H54 (cell line): ENCODE measurements at regions not wholly inside any gene's neighbourhood (a gene's known extent, or its start where the extent isn't known, plus 50 kb on each side); places are given as distances from the start of the nearest gene placed in this dataset.

Experiments
- DNase-seq: peaks from one replicate; pipeline ENCODE4 v3.0.0; 2011; ENCODE audit warnings: low spot score, mixed read lengths; ENCODE audit not compliant: insufficient read length
- FAIRE-seq: peaks from 3 replicates; lab custom pipeline; 2011; peaks lifted over from hg19 to GRCh38; lab: Jason Lieb, UNC
- POLR2A ChIP-seq: IDR thresholded peaks from 2 replicates; pipeline ENCODE4 v1.6.1; 2011; ENCODE audit warnings: low read depth, mild to moderate bottlenecking, low read length

- no peak for FAIRE-seq
- no peak for DNase-seq
- no peak for TF ChIP-seq POLR2A
Measured at GRCh38 chr5:17796142-17796541, 161.9 kb downstream of the TAF11L14 start.

GRCh38 chr5:17796757-17797396, 162.6 kb downstream of the TAF11L14 start:
- no peak for FAIRE-seq
- DNase-seq, result no peak
- no peak for TF ChIP-seq POLR2A

- TF ChIP-seq POLR2A, result no peak
- no peak for DNase-seq
- no peak for FAIRE-seq
Measured at GRCh38 chr5:17799521-17799920, 165.3 kb downstream of the TAF11L14 start.

- TF ChIP-seq POLR2A, result no peak
- no peak for FAIRE-seq
- no peak for DNase-seq
Measured at GRCh38 chr5:17801595-17801994, 167.3 kb downstream of the TAF11L14 start.

GRCh38 chr5:17802256-17802655, 168.0 kb downstream of the TAF11L14 start:
- DNase-seq (no peak), FAIRE-seq (no peak)
- TF ChIP-seq POLR2A, result no peak

- DNase-seq (no peak), FAIRE-seq (no peak)
- TF ChIP-seq POLR2A, result no peak
Measured at GRCh38 chr5:17803971-17804370, 169.7 kb downstream of the TAF11L14 start.

GRCh38 chr5:17805227-17805825, 171.1 kb downstream of the TAF11L14 start:
- no peak for FAIRE-seq
- TF ChIP-seq POLR2A, result no peak
- no peak for DNase-seq

- FAIRE-seq (no peak), DNase-seq (no peak)
- no peak for TF ChIP-seq POLR2A
Measured at GRCh38 chr5:17806818-17807468, 172.7 kb downstream of the TAF11L14 start.

GRCh38 chr5:17808566-17808965, 174.3 kb downstream of the TAF11L14 start:
- TF ChIP-seq POLR2A, result no peak
- DNase-seq (no peak), FAIRE-seq (no peak)

GRCh38 chr5:17810734-17811133, 176.5 kb downstream of the TAF11L14 start:
- no peak for TF ChIP-seq POLR2A
- FAIRE-seq (no peak), DNase-seq (no peak)

GRCh38 chr5:17813214-17813613, 179.0 kb downstream of the TAF11L14 start:
- no peak for FAIRE-seq
- TF ChIP-seq POLR2A, result no peak
- no peak for DNase-seq

GRCh38 chr5:17816505-17816904, 182.2 kb downstream of the TAF11L14 start:
- DNase-seq (no peak), FAIRE-seq (no peak)
- no peak for TF ChIP-seq POLR2A

GRCh38 chr5:17816944-17817343, 182.7 kb downstream of the TAF11L14 start:
- DNase-seq (no peak), FAIRE-seq (no peak)
- no peak for TF ChIP-seq POLR2A

GRCh38 chr5:17817990-17818389, 183.7 kb downstream of the TAF11L14 start:
- DNase-seq, result no peak
- no peak for TF ChIP-seq POLR2A
- FAIRE-seq, result no peak

- FAIRE-seq (no peak), DNase-seq (no peak)
- no peak for TF ChIP-seq POLR2A
Measured at GRCh38 chr5:17819783-17820182, 185.5 kb downstream of the TAF11L14 start.
